GM12872 (cell line): ENCODE measurements at regions not wholly inside any gene's neighbourhood (a gene's known extent, or its start where the extent isn't known, plus 50 kb on each side); places are given as distances from the start of the nearest gene placed in this dataset.

Experiments
- TF ChIP-seq, protein P1 (sequence below): IDR thresholded peaks from 3 replicates; pipeline ENCODE4 v1.5.1; 2011; ENCODE audit warnings: low read depth, mild to moderate bottlenecking, low read length, moderate library complexity; ENCODE audit not compliant: insufficient read depth

DNA sequence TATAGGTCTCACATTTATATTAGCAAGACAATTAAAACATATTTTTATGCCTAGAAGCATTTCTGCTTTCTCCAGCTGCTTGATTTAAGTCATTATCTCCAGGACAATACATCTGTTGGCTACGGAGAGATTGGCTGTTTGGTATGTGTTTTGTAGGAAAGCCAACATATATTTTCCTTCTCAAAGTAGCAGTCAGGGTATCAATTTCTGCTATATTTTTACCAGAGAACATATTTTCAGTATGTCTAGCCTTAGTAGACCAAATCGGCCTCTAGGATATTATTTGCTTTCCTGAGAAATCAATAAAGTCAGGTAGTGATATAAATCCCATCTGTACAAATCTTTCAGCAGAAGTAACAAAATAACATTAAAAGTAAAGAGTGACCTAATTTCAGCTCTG lies 150.0 kb upstream of the COL3A1 start:
- TF ChIP-seq, protein P1, sequence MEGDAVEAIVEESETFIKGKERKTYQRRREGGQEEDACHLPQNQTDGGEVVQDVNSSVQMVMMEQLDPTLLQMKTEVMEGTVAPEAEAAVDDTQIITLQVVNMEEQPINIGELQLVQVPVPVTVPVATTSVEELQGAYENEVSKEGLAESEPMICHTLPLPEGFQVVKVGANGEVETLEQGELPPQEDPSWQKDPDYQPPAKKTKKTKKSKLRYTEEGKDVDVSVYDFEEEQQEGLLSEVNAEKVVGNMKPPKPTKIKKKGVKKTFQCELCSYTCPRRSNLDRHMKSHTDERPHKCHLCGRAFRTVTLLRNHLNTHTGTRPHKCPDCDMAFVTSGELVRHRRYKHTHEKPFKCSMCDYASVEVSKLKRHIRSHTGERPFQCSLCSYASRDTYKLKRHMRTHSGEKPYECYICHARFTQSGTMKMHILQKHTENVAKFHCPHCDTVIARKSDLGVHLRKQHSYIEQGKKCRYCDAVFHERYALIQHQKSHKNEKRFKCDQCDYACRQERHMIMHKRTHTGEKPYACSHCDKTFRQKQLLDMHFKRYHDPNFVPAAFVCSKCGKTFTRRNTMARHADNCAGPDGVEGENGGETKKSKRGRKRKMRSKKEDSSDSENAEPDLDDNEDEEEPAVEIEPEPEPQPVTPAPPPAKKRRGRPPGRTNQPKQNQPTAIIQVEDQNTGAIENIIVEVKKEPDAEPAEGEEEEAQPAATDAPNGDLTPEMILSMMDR, result no peak

DNA sequence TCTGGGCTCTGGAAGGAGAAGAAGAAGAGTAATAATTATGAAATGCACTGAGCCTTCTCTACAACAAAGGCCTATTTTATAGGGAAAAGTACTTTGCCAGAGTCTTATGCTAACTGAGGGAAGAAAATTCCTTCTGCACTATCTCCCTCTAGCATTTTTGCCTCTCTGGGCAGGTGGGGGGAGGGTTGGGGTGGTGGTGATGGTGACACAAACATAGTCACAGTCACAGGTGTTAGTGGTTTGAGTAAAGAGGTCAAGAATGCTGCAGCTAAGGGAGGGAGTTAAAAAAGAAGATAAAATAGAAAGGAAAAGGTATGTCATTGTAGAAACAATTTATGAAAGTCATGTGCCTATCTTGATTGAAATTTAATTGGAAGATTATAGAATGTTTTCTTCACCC lies 140.8 kb upstream of the COL3A1 start:
- TF ChIP-seq, protein P1, result no peak

DNA sequence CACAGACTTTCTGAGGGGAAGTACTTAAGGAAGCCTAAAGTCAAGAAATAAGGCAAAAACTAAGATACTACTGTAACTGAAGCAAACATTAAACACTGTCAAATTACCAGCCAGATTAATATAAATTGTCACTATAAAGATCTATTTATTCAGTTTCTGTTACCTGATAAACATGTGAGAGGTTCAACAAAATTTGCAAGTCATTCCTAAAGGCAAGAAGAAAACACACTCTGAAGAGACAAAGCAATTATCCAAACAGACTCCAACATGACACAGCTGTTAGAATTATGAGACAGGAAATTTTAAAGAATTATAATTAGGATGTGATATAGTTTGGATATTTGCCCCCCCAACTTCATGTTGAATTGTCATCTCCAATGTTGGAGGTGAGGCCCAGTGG lies 140.4 kb upstream of the COL3A1 start:
- TF ChIP-seq, protein P1, result no peak

DNA sequence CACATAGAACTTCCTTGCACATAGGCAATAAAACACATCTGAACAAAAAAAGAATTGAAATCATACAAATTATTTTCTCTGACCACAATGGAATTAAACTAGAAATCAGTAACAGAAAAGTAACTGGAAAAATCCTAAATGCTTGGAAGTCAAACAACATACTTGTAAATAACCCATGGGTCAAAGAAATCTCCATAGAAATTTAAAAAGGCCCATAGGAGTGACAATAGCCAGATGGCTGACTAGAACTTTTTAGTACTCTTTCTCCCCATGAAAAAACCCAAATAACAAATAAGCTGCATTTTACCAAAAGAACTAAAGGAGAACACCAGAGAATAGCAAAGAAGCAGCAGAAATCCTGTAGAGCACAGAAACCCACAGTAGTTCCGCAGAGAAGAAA lies 139.2 kb upstream of the COL3A1 start:
- TF ChIP-seq, protein P1, result no peak

DNA sequence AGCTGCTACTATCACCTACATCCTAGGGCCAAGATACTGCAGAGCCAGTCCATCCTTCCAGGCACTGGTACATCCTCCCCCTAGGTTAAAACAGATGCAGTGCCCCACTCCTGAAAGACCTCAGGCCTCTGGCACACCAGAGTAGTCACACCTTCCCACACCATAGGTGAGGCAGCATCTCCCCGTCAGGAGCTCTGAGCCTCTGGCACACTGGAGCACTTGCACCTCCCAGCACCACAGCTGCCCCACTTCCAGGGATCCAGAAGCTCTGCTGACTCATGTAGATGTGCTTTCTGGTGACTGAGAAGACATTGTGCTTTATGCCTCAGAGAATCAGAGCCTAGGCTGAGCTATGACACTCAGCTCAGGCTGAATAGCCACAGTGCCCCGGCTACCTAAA lies 138.4 kb upstream of the COL3A1 start:
- TF ChIP-seq, protein P1, result no peak

DNA sequence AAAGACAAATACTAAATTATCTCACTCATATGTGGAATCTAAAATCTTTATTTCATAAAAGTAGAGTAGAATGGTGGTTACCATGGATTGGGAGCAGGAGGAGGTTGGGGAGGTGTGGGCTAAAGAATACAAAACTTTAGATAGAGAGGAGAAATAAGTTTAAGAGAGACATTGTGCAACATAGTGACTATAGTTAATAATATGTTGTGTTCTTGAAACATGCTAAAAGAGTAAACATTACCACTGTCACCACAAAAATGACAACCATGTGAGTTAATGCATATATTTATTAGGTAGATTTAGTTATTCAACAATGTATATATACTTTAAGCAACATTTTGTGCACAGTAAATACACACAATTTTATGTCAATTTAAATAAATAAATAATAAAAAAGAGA lies 128.5 kb upstream of the COL3A1 start:
- TF ChIP-seq, protein P1, result no peak

DNA sequence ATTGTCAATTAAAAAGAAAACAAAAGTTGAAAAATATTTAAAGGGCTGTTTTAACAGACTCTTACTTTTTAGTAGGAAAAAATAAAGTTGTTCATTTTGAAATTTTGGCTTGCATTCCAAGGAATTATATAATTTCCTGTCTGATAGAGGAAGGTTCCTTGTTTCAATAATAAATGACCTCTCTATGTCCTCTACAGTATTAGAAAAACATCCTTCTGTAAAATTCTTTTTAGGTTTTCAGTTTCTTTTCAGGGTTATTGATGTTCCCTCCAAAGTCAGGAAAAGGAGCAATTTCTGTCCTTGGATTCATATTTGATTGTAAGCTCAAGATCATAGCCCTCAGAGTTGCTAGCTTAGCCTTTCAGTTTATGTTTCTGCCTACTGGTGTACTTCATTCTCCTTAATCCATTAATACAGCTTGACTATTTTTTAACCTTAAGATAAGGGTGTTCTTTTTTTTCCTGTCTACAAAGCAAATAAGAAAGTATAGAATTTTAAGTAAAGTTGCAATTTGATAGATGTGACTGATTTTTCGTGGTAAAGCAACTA lies 125.2 kb upstream of the COL3A1 start:
- TF ChIP-seq, protein P1, result no peak
